PFSK-1 (cell line): ENCODE measurements at regions not wholly inside any gene's neighbourhood (a gene's known extent, or its start where the extent isn't known, plus 50 kb on each side); places are given as distances from the start of the nearest gene placed in this dataset.

Experiments
- POLR2AphosphoS5 ChIP-seq: IDR thresholded peaks from 2 replicates; pipeline ENCODE4 v1.6.1; 2012; ENCODE audit warnings: low read depth, mild to moderate bottlenecking, control low read depth, low read length, moderate library complexity
- TAF1 ChIP-seq: IDR thresholded peaks from 2 replicates; pipeline ENCODE4 v1.6.1; 2012; ENCODE audit warnings: low read length, control low read depth, borderline replicate concordance; ENCODE audit not compliant: insufficient read depth
- TF ChIP-seq, protein P1 (sequence below), 2 experiments: IDR thresholded peaks; 2 replicates each; pipeline versions ENCODE4 v1.6.1 to v1.8.0; 2011 to 2012; ENCODE audit warnings: low read depth in 2 of 2, low read length in 2 of 2, control low read depth in 1 of 2, inconsistent platforms in 1 of 2, mild to moderate bottlenecking in 1 of 2, moderate library complexity in 1 of 2; ENCODE audit not compliant: insufficient read depth in 1 of 2

DNA sequence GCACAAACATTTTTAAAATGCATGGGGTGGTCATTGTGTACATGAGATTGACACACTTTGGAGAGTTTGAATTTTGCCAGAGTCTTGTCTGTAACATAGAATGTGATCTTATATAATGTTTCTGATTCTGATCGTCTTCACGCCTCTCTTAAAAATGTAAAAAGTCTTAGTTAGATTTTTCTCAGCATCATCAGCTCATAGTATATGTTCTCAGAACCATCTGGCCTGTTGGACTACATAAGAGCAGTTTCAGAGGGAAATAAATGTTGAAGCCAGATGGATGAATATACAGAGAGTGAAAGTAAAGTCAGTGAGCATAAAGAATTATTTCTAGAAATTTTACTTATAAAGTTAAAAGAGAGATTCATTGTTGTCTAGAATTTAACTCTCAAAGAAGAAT is 789.9 kb upstream of the MIR17HG start:
- TF ChIP-seq POLR2AphosphoS5 (no peak), TAF1 (no peak)
- TF ChIP-seq, protein P1, sequence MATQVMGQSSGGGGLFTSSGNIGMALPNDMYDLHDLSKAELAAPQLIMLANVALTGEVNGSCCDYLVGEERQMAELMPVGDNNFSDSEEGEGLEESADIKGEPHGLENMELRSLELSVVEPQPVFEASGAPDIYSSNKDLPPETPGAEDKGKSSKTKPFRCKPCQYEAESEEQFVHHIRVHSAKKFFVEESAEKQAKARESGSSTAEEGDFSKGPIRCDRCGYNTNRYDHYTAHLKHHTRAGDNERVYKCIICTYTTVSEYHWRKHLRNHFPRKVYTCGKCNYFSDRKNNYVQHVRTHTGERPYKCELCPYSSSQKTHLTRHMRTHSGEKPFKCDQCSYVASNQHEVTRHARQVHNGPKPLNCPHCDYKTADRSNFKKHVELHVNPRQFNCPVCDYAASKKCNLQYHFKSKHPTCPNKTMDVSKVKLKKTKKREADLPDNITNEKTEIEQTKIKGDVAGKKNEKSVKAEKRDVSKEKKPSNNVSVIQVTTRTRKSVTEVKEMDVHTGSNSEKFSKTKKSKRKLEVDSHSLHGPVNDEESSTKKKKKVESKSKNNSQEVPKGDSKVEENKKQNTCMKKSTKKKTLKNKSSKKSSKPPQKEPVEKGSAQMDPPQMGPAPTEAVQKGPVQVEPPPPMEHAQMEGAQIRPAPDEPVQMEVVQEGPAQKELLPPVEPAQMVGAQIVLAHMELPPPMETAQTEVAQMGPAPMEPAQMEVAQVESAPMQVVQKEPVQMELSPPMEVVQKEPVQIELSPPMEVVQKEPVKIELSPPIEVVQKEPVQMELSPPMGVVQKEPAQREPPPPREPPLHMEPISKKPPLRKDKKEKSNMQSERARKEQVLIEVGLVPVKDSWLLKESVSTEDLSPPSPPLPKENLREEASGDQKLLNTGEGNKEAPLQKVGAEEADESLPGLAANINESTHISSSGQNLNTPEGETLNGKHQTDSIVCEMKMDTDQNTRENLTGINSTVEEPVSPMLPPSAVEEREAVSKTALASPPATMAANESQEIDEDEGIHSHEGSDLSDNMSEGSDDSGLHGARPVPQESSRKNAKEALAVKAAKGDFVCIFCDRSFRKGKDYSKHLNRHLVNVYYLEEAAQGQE (IDR thresholded peaks at IDR 0.05; ENCODE audit: insufficient read depth in 1 of 2, low read depth in 2 of 2, low read length in 2 of 2), result no peak
